GM23338 (cell line): ENCODE measurements at regions not wholly inside any gene's neighbourhood (a gene's known extent, or its start where the extent isn't known, plus 50 kb on each side); places are given as distances from the start of the nearest gene placed in this dataset.

Experiments used
- EZH2 ChIP-seq: fragments of 200-600 bp; sonication (generic); IDR thresholded peaks from one replicate; pipeline ENCODE4 v1.8.0; 2017; ENCODE audit warnings: antibody characterized with exemption, mild to moderate bottlenecking, low read depth; ENCODE audit not compliant: unreplicated experiment
- EZH2phosphoT487 ChIP-seq: fragments of 200-600 bp; sonication (generic); IDR thresholded peaks from one replicate; pipeline ENCODE4 v1.8.1; 2018; ENCODE audit warnings: antibody characterized with exemption; ENCODE audit not compliant: unreplicated experiment
- JUNB ChIP-seq: IDR thresholded peaks from one replicate; pipeline ENCODE4 v1.6.1; 2016; ENCODE audit warnings: antibody characterized with exemption; ENCODE audit not compliant: unreplicated experiment
- STAT1 ChIP-seq: IDR thresholded peaks from one replicate; pipeline ENCODE4 v1.6.1; 2016; ENCODE audit warnings: antibody characterized with exemption; ENCODE audit not compliant: unreplicated experiment
- ZNF331 ChIP-seq: fragments of 250-450 bp; sonication (Bioruptor Pico); IDR thresholded peaks from 2 replicates; pipeline ENCODE4 v1.5.0; 2020; ENCODE audit warnings: low read depth, mild to moderate bottlenecking, moderate library complexity
- TF ChIP-seq, protein P1 (sequence below): fragments of 250-450 bp; sonication (Bioruptor Pico); IDR thresholded peaks from 2 replicates; pipeline ENCODE4 v1.5.0; 2020; ENCODE audit warnings: mild to moderate bottlenecking, moderate library complexity
- TF ChIP-seq, protein P2 (sequence below): IDR thresholded peaks from one replicate; pipeline ENCODE4 v1.6.1; 2018; ENCODE audit warnings: antibody characterized with exemption; ENCODE audit not compliant: unreplicated experiment
- TF ChIP-seq, protein P3 (sequence below), 2 experiments: fragments of 200-600 bp in 1 of 2; sonication (generic) in 1 of 2; conservative IDR thresholded peaks; 2 replicates each; pipeline versions ENCODE4 v1.5.1 to v1.6.1; 2016 to 2017; ENCODE audit warnings: antibody characterized with exemption in 2 of 2, low read depth in 2 of 2, mild to moderate bottlenecking in 2 of 2, moderate library complexity in 1 of 2

DNA sequence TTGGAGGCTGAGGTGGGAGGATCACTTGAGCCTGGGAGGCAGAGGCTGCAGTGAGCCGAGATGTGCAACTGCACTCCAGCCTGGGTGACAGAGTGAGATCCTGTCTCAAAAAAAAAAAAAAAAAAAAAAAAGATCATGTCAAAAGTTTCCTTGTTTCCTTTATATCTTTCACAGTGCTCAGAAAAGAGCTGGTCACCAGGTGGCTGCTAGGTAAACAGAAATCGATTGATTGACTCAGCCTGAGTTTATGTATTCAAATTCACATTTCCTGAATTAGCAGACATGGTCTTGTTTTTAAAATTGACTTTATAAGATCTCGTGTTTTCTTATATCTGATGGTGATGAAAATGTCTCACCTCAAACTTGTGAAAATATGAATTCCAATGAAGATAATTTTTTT is 261.8 kb upstream of the FANCL start (continued):
- TF ChIP-seq, protein P1, sequence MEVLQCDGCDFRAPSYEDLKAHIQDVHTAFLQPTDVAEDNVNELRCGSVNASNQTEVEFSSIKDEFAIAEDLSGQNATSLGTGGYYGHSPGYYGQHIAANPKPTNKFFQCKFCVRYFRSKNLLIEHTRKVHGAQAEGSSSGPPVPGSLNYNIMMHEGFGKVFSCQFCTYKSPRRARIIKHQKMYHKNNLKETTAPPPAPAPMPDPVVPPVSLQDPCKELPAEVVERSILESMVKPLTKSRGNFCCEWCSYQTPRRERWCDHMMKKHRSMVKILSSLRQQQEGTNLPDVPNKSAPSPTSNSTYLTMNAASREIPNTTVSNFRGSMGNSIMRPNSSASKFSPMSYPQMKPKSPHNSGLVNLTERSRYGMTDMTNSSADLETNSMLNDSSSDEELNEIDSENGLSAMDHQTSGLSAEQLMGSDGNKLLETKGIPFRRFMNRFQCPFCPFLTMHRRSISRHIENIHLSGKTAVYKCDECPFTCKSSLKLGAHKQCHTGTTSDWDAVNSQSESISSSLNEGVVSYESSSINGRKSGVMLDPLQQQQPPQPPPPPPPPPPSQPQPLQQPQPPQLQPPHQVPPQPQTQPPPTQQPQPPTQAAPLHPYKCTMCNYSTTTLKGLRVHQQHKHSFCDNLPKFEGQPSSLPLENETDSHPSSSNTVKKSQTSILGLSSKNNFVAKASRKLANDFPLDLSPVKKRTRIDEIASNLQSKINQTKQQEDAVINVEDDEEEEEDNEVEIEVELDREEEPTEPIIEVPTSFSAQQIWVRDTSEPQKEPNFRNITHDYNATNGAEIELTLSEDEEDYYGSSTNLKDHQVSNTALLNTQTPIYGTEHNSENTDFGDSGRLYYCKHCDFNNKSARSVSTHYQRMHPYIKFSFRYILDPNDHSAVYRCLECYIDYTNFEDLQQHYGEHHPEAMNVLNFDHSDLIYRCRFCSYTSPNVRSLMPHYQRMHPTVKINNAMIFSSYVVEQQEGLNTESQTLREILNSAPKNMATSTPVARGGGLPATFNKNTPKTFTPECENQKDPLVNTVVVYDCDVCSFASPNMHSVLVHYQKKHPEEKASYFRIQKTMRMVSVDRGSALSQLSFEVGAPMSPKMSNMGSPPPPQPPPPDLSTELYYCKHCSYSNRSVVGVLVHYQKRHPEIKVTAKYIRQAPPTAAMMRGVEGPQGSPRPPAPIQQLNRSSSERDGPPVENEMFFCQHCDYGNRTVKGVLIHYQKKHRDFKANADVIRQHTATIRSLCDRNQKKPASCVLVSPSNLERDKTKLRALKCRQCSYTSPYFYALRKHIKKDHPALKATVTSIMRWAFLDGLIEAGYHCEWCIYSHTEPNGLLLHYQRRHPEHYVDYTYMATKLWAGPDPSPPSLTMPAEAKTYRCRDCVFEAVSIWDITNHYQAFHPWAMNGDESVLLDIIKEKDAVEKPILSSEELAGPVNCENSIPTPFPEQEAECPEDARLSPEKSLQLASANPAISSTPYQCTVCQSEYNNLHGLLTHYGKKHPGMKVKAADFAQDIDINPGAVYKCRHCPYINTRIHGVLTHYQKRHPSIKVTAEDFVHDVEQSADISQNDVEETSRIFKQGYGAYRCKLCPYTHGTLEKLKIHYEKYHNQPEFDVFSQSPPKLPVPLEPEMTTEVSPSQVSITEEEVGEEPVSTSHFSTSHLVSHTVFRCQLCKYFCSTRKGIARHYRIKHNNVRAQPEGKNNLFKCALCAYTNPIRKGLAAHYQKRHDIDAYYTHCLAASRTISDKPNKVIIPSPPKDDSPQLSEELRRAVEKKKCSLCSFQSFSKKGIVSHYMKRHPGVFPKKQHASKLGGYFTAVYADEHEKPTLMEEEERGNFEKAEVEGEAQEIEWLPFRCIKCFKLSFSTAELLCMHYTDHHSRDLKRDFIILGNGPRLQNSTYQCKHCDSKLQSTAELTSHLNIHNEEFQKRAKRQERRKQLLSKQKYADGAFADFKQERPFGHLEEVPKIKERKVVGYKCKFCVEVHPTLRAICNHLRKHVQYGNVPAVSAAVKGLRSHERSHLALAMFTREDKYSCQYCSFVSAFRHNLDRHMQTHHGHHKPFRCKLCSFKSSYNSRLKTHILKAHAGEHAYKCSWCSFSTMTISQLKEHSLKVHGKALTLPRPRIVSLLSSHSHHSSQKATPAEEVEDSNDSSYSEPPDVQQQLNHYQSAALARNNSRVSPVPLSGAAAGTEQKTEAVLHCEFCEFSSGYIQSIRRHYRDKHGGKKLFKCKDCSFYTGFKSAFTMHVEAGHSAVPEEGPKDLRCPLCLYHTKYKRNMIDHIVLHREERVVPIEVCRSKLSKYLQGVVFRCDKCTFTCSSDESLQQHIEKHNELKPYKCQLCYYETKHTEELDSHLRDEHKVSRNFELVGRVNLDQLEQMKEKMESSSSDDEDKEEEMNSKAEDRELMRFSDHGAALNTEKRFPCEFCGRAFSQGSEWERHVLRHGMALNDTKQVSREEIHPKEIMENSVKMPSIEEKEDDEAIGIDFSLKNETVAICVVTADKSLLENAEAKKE (CRISPR knock-in tag), result no peak
- TF ChIP-seq, protein P2, sequence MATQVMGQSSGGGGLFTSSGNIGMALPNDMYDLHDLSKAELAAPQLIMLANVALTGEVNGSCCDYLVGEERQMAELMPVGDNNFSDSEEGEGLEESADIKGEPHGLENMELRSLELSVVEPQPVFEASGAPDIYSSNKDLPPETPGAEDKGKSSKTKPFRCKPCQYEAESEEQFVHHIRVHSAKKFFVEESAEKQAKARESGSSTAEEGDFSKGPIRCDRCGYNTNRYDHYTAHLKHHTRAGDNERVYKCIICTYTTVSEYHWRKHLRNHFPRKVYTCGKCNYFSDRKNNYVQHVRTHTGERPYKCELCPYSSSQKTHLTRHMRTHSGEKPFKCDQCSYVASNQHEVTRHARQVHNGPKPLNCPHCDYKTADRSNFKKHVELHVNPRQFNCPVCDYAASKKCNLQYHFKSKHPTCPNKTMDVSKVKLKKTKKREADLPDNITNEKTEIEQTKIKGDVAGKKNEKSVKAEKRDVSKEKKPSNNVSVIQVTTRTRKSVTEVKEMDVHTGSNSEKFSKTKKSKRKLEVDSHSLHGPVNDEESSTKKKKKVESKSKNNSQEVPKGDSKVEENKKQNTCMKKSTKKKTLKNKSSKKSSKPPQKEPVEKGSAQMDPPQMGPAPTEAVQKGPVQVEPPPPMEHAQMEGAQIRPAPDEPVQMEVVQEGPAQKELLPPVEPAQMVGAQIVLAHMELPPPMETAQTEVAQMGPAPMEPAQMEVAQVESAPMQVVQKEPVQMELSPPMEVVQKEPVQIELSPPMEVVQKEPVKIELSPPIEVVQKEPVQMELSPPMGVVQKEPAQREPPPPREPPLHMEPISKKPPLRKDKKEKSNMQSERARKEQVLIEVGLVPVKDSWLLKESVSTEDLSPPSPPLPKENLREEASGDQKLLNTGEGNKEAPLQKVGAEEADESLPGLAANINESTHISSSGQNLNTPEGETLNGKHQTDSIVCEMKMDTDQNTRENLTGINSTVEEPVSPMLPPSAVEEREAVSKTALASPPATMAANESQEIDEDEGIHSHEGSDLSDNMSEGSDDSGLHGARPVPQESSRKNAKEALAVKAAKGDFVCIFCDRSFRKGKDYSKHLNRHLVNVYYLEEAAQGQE, result no peak
- TF ChIP-seq EZH2phosphoT487 (no peak), EZH2 (no peak), JUNB (no peak), ZNF331 (CRISPR knock-in tag) (no peak), STAT1 (no peak)
- TF ChIP-seq, protein P3, sequence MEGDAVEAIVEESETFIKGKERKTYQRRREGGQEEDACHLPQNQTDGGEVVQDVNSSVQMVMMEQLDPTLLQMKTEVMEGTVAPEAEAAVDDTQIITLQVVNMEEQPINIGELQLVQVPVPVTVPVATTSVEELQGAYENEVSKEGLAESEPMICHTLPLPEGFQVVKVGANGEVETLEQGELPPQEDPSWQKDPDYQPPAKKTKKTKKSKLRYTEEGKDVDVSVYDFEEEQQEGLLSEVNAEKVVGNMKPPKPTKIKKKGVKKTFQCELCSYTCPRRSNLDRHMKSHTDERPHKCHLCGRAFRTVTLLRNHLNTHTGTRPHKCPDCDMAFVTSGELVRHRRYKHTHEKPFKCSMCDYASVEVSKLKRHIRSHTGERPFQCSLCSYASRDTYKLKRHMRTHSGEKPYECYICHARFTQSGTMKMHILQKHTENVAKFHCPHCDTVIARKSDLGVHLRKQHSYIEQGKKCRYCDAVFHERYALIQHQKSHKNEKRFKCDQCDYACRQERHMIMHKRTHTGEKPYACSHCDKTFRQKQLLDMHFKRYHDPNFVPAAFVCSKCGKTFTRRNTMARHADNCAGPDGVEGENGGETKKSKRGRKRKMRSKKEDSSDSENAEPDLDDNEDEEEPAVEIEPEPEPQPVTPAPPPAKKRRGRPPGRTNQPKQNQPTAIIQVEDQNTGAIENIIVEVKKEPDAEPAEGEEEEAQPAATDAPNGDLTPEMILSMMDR (conservative IDR thresholded peaks at IDR 0.05; ENCODE audit: low read depth in 2 of 2), result no peak
